ENCODE measurements at regions not wholly inside any gene's neighbourhood (a gene's known extent, or its start where the extent isn't known, plus 50 kb on each side); places are given as distances from the start of the nearest gene placed in this dataset.
"Not testable (repeated sequence)": the region's sequence is repeated elsewhere in the genome, so short reads cannot be mapped to it uniquely, and the experiment has no call there.

GRCh38 chr4:187608001-187608421 lies 387.6 kb upstream of the ZFP42 start:
- FAIRE-seq: no peak

- FAIRE-seq: no peak
Observed at GRCh38 chr4:187612301-187612700, 383.3 kb upstream of the ZFP42 start.

GRCh38 chr4:187613089-187613839 lies 382.3 kb upstream of the ZFP42 start:
- FAIRE-seq: no peak

- FAIRE-seq: no peak
Observed at GRCh38 chr4:187615972-187616371, 379.6 kb upstream of the ZFP42 start.

- FAIRE-seq: no peak
Observed at GRCh38 chr4:187617113-187617512, 378.5 kb upstream of the ZFP42 start.

GRCh38 chr4:187618701-187619281 lies 376.8 kb upstream of the ZFP42 start:
- no peak for FAIRE-seq

GRCh38 chr4:187619319-187619718 lies 376.3 kb upstream of the ZFP42 start:
- FAIRE-seq: no peak

GRCh38 chr4:187632260-187632995 lies 363.1 kb upstream of the ZFP42 start:
- no peak for FAIRE-seq

GRCh38 chr4:187633245-187633644 lies 362.3 kb upstream of the ZFP42 start:
- no peak for FAIRE-seq

GRCh38 chr4:187656959-187657358 lies 338.6 kb upstream of the ZFP42 start:
- FAIRE-seq: no peak

- no peak for FAIRE-seq
Observed at GRCh38 chr4:187663076-187663475, 332.5 kb upstream of the ZFP42 start.

GRCh38 chr4:187664011-187664410 lies 331.6 kb upstream of the ZFP42 start:
- FAIRE-seq: no peak

GRCh38 chr4:187665086-187665485 lies 330.5 kb upstream of the ZFP42 start:
- FAIRE-seq: no peak

GRCh38 chr4:187666034-187666433 lies 329.5 kb upstream of the ZFP42 start:
- FAIRE-seq: no peak

GRCh38 chr4:187666697-187667494 lies 328.7 kb upstream of the ZFP42 start:
- no peak for FAIRE-seq

- FAIRE-seq: no peak
Observed at GRCh38 chr4:187668526-187669082, 327.0 kb upstream of the ZFP42 start.

GRCh38 chr4:187671521-187671920 lies 324.1 kb upstream of the ZFP42 start:
- not testable (repeated sequence) for FAIRE-seq

- FAIRE-seq: not testable (repeated sequence)
Observed at GRCh38 chr4:187671958-187672357, 323.6 kb upstream of the ZFP42 start.

GRCh38 chr4:187672526-187672925 lies 323.0 kb upstream of the ZFP42 start:
- FAIRE-seq: not testable (repeated sequence)

GRCh38 chr4:187679450-187679849 lies 316.1 kb upstream of the ZFP42 start:
- no peak for FAIRE-seq

GRCh38 chr4:187685247-187685646 lies 310.3 kb upstream of the ZFP42 start:
- no peak for FAIRE-seq

GRCh38 chr4:187687697-187688096 lies 307.9 kb upstream of the ZFP42 start:
- FAIRE-seq: no peak

- FAIRE-seq: no peak
Observed at GRCh38 chr4:187692626-187693025, 302.9 kb upstream of the ZFP42 start.
